ENCODE measurements at regions not wholly inside any gene's neighbourhood (a gene's known extent, or its start where the extent isn't known, plus 50 kb on each side); places are given as distances from the start of the nearest gene placed in this dataset.

DNA sequence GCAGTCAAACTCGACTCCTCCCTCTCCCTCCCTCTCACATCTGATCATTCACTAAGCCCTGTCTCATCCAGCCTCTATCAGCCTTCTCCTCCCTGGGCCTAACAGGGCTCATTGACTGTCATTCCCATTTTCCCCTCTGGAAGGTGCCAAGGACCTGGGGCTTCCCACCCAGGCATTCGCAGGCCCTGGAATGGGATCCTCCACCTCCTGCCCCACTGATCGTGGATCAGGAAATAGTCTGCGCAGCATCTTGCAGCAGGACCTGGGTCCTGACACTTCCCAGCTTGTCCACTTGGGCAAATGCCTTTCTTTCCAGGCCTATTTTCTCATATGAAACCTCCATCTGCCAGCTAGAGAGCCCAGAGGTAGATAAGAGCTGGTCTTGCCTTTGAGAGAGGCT, 71.2 kb upstream of the ZC3H12A start:
- WGBS, 2 donors = 75 to 79% methylated on average over 4 of the region's 4 CpGs

DNA sequence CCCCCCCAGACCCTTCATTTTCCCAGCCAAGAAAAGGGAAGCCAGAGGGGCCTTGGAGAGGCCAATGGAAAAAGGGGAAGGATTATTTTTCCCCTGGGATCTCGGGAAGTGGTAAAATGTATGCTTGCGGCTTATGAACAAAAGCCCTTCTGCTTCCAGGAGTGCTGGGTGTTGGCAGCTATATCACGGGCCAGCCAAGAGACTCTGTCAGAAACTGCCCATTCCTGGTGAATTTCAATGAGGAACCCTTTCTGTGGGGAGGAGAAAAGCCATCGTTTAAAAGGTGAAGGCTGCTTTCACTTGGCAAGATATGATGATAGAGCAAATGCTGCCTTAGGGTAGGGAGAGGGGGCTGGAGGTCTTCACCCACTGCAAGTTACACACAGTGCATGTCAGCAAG, 69.7 kb upstream of the ZC3H12A start:
- Histone ChIP-seq H3K4me1 (ENCODE audit: control insufficient read depth in 2 of 2, insufficient read depth in 2 of 2, low read length in 1 of 2) (no peaks in the 10 kb centered on the region), H3K4me3 (ENCODE audit: low read depth in 1 of 2, low read length in 2 of 2) (no peak overlapping the region)
- 59 to 63% methylated on average over 4 of the region's 4 CpGs for WGBS, 2 donors

More for the DNA sequence above, 71.2 kb upstream of the ZC3H12A start:
- no peaks in the 10 kb centered on the region for H3K9me3 ChIP-seq (ENCODE audit: control insufficient read depth in 2 of 2, insufficient read depth in 1 of 2, low read depth in 1 of 2, low read length in 1 of 2)
- H3K27ac ChIP-seq (ENCODE audit: low read depth in 2 of 2, low read length in 1 of 2) = no peak overlapping the region
- no peaks in the 10 kb centered on the region for H3K4me1 ChIP-seq (ENCODE audit: control insufficient read depth in 2 of 2, insufficient read depth in 2 of 2, low read length in 1 of 2)
- H3K4me3 ChIP-seq (ENCODE audit: low read depth in 1 of 2, low read length in 2 of 2) = no peak overlapping the region
- H3K36me3 ChIP-seq (ENCODE audit: control insufficient read depth in 2 of 2, insufficient read depth in 2 of 2, low read length in 1 of 2) = no peaks in the 10 kb centered on the region
- H3K27me3 ChIP-seq (ENCODE audit: control insufficient read depth in 1 of 2, insufficient read depth in 2 of 2, low read length in 2 of 2) = no peaks in the 10 kb centered on the region

DNA sequence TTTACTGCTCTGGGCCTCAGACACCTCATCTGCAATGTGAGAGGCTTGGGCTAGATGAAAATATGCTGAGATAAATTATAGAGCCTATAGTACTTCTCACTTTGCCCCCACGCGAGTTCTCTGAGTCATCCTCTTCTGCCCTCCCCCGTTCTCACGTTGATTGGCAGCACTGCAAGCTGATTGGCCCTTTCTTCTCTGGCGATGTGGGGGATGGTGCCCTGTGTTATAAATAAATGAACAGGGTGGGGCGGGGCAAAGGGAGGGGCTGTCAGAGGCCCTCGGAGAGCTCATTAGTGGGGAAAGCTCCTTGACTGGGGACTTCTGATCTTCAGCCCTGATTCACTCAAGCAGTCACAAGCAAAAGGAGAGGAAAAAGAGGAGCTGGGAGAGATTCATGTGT, 64.3 kb upstream of the ZC3H12A start:
- WGBS, 2 donors = 28 to 33% methylated on average over 7 of the region's 7 CpGs
- Histone ChIP-seq H3K27ac (ENCODE audit: low read depth in 2 of 2, low read length in 1 of 2) (no peak overlapping the region), H3K27me3 (ENCODE audit: control insufficient read depth in 1 of 2, insufficient read depth in 2 of 2, low read length in 2 of 2) (no peaks in the 10 kb centered on the region), H3K4me3 (ENCODE audit: low read depth in 1 of 2, low read length in 2 of 2) (no peak overlapping the region), H3K36me3 (ENCODE audit: control insufficient read depth in 2 of 2, insufficient read depth in 2 of 2, low read length in 1 of 2) (no peaks in the 10 kb centered on the region), H3K4me1 (ENCODE audit: control insufficient read depth in 2 of 2, insufficient read depth in 2 of 2, low read length in 1 of 2) (no peaks in the 10 kb centered on the region), H3K9me3 (ENCODE audit: control insufficient read depth in 2 of 2, insufficient read depth in 1 of 2, low read depth in 1 of 2, low read length in 1 of 2) (no peaks in the 10 kb centered on the region)

More for the DNA sequence above, 69.7 kb upstream of the ZC3H12A start:
- Histone ChIP-seq H3K9me3 (ENCODE audit: control insufficient read depth in 2 of 2, insufficient read depth in 1 of 2, low read depth in 1 of 2, low read length in 1 of 2) (no peaks in the 10 kb centered on the region), H3K27me3 (ENCODE audit: control insufficient read depth in 1 of 2, insufficient read depth in 2 of 2, low read length in 2 of 2) (no peaks in the 10 kb centered on the region), H3K36me3 (ENCODE audit: control insufficient read depth in 2 of 2, insufficient read depth in 2 of 2, low read length in 1 of 2) (no peaks in the 10 kb centered on the region), H3K27ac (ENCODE audit: low read depth in 2 of 2, low read length in 1 of 2) (no peak overlapping the region)

DNA sequence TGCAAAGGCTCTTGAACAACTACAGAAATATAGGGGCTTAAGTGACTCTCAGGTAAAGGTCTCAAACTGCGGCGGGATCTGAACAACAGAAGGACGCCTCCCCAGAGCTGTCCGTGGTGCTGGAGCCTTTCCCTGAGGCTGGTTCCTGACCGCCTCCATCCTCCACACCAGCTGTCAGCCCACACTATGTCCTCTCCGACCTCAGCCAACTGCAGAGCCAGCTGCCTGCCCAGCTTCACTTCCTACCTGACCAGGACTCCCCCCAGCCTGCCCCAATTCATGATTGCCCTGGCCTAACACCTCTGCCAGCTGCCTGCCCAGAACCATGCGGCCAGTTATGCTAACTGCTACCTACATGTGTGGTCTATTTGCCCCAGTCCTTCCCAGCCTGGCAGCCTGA, 63.6 kb upstream of the ZC3H12A start:
- Histone ChIP-seq H3K27ac (ENCODE audit: low read depth in 2 of 2, low read length in 1 of 2) (no peak overlapping the region), H3K4me3 (ENCODE audit: low read depth in 1 of 2, low read length in 2 of 2) (no peak overlapping the region), H3K36me3 (ENCODE audit: control insufficient read depth in 2 of 2, insufficient read depth in 2 of 2, low read length in 1 of 2) (no peaks in the 10 kb centered on the region), H3K4me1 (ENCODE audit: control insufficient read depth in 2 of 2, insufficient read depth in 2 of 2, low read length in 1 of 2) (no peaks in the 10 kb centered on the region), H3K9me3 (ENCODE audit: control insufficient read depth in 2 of 2, insufficient read depth in 1 of 2, low read depth in 1 of 2, low read length in 1 of 2) (no peaks in the 10 kb centered on the region), H3K27me3 (ENCODE audit: control insufficient read depth in 1 of 2, insufficient read depth in 2 of 2, low read length in 2 of 2) (no peaks in the 10 kb centered on the region)
- 14 to 19% methylated on average over 7 of the region's 7 CpGs for WGBS, 2 donors

DNA sequence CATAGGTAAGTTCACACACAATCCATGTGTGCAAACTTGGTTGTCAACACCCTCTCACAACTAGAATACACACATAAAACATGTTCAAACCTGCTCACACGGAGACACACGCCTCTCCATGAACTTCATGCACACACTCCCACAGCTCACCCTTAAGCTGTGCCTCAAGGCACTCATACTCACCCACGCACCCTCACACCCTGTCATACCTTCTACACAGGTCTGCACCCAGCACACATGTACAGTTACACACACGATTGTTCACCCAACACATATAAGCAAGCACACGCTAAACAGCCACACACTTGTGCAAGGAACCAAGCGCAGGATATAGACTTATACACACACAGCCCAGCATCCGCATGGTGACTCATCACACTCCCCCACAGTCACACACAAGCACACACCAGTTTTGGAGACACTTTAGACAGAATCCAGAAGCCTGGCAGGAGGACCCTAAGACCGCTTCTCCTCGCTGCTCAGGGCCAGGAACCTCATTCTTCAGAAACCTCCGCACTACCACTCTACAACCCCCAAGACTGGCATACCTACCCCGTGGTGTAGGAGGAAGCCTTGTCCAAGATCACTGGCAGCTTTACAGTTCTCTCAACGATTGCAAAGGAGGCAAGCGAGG, 58.7 kb upstream of the ZC3H12A start:
- no peaks in the 10 kb centered on the region for H3K4me1 ChIP-seq (ENCODE audit: control insufficient read depth in 2 of 2, insufficient read depth in 2 of 2, low read length in 1 of 2)
- no peaks in the 10 kb centered on the region for H3K9me3 ChIP-seq (ENCODE audit: control insufficient read depth in 2 of 2, insufficient read depth in 1 of 2, low read depth in 1 of 2, low read length in 1 of 2)
- H3K27me3 ChIP-seq (ENCODE audit: control insufficient read depth in 1 of 2, insufficient read depth in 2 of 2, low read length in 2 of 2) = no peaks in the 10 kb centered on the region
- WGBS, 2 donors = 82 to 86% methylated on average over 13 of the region's 13 CpGs
- no peak overlapping the region for H3K27ac ChIP-seq (ENCODE audit: low read depth in 2 of 2, low read length in 1 of 2)
- H3K36me3 ChIP-seq (ENCODE audit: control insufficient read depth in 2 of 2, insufficient read depth in 2 of 2, low read length in 1 of 2) = no peaks in the 10 kb centered on the region
- no peak overlapping the region for H3K4me3 ChIP-seq (ENCODE audit: low read depth in 1 of 2, low read length in 2 of 2)

DNA sequence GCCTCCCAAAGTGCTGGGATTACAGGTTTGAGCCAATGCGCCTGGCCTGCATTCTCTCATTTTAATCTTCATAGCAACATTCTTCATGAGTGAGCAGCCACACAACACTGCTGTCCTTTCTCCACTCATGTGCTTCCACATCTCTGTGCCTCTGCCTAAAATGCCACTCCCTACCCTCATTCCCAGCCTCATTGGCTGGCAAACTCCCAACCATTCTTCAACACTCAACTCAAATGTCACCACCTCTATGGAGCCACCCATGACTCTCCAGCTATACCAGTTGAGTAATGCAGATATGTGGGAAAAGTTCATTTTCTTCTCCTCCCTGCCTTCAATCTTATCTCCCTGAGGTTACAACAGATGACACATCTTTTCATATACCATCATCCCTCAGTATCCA, 53.9 kb upstream of the ZC3H12A start:
- Histone ChIP-seq H3K27me3 (ENCODE audit: control insufficient read depth in 1 of 2, insufficient read depth in 2 of 2, low read length in 2 of 2) (peaks cover 0 to 2% of the 10 kb centered on the region in 2 donors), H3K4me3 (ENCODE audit: low read depth in 1 of 2, low read length in 2 of 2) (no peak overlapping the region), H3K9me3 (ENCODE audit: control insufficient read depth in 2 of 2, insufficient read depth in 1 of 2, low read depth in 1 of 2, low read length in 1 of 2) (no peaks in the 10 kb centered on the region), H3K36me3 (ENCODE audit: control insufficient read depth in 2 of 2, insufficient read depth in 2 of 2, low read length in 1 of 2) (no peaks in the 10 kb centered on the region), H3K4me1 (ENCODE audit: control insufficient read depth in 2 of 2, insufficient read depth in 2 of 2, low read length in 1 of 2) (no peaks in the 10 kb centered on the region), H3K27ac (ENCODE audit: low read depth in 2 of 2, low read length in 1 of 2) (no peak overlapping the region)
- 40 to 48% methylated on average over 1 of the region's 1 CpG for whole genome bisulfite sequencing, 2 donors

DNA sequence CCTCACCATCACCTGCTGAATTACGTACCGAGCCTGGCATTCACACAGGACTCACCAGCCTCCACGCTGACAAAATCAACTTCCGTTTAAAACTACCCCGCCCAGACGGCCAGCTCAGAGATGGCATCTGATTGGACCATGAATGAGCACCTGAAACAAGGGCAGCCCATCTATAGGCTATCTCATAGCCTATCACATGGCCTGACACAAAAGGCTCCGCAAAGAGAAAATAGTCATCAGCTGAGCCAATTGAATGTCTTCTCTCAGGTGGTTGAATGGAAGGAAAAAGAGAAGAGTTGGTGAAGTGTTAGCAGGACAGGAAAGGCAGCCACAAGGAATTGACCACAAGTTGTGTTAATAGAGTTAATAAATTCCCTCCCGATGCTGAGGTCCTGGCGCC, 50.6 kb upstream of the ZC3H12A start:
- H3K27me3 ChIP-seq (ENCODE audit: control insufficient read depth in 1 of 2, insufficient read depth in 2 of 2, low read length in 2 of 2) = peaks cover 0 to 2% of the 10 kb centered on the region in 2 donors
- H3K4me3 ChIP-seq (ENCODE audit: low read depth in 1 of 2, low read length in 2 of 2) = no peak overlapping the region
- H3K9me3 ChIP-seq (ENCODE audit: control insufficient read depth in 2 of 2, insufficient read depth in 1 of 2, low read depth in 1 of 2, low read length in 1 of 2) = no peaks in the 10 kb centered on the region
- no peaks in the 10 kb centered on the region for H3K36me3 ChIP-seq (ENCODE audit: control insufficient read depth in 2 of 2, insufficient read depth in 2 of 2, low read length in 1 of 2)
- WGBS, 2 donors = 83 to 85% methylated on average over 9 of the region's 9 CpGs
- H3K27ac ChIP-seq (ENCODE audit: low read depth in 2 of 2, low read length in 1 of 2) = no peak overlapping the region
- no peaks in the 10 kb centered on the region for H3K4me1 ChIP-seq (ENCODE audit: control insufficient read depth in 2 of 2, insufficient read depth in 2 of 2, low read length in 1 of 2)

DNA sequence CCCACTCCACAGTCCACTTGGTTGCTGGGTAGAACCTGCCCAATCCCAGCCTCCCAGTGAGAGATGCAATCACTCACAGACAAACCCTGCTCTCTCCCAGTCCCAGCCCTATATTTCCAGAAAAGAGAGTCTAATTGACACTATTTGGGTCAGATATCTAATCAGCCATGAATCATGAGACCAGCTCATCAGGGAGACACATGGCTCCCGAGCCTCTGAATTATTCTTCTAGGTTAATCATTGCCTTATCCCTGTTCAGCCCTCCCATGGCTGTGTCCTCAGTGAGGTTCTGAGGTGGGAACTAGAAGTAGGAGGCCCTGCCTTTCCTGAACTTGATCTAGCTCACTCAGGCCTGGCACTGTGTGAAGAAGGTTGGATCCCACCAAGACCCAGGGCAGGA, 49.9 kb upstream of the ZC3H12A start:
- no peaks in the 10 kb centered on the region for H3K4me1 ChIP-seq (ENCODE audit: control insufficient read depth in 2 of 2, insufficient read depth in 2 of 2, low read length in 1 of 2)
- no peaks in the 10 kb centered on the region for H3K9me3 ChIP-seq (ENCODE audit: control insufficient read depth in 2 of 2, insufficient read depth in 1 of 2, low read depth in 1 of 2, low read length in 1 of 2)
- no peak overlapping the region for H3K4me3 ChIP-seq (ENCODE audit: low read depth in 1 of 2, low read length in 2 of 2)
- peaks cover 0 to 2% of the 10 kb centered on the region in 2 donors for H3K27me3 ChIP-seq (ENCODE audit: control insufficient read depth in 1 of 2, insufficient read depth in 2 of 2, low read length in 2 of 2)
- H3K27ac ChIP-seq (ENCODE audit: low read depth in 2 of 2, low read length in 1 of 2) = no peak overlapping the region
- WGBS, 2 donors = 24 to 34% methylated on average over 1 of the region's 1 CpG
- no peaks in the 10 kb centered on the region for H3K36me3 ChIP-seq (ENCODE audit: control insufficient read depth in 2 of 2, insufficient read depth in 2 of 2, low read length in 1 of 2)

Measured in esophagus (tissue), 2 donors.